DOHH2 (cell line): ENCODE measurements at regions not wholly inside any gene's neighbourhood (a gene's known extent, or its start where the extent isn't known, plus 50 kb on each side); places are given as distances from the start of the nearest gene placed in this dataset.

Source experiments
- H3F3A ChIP-seq: fragments of 200-600 bp; sonication (generic), shearing (Covaris generic); 2 replicates; pipeline ENCODE4 v1.6.0; 2016; ENCODE audit warnings: antibody characterized with exemption, mild to moderate bottlenecking; ENCODE audit not compliant: control insufficient read depth, insufficient read depth
- H3K27ac ChIP-seq: fragments of 200-600 bp; sonication (generic); 2 replicates; pipeline ENCODE4 v1.5.1; 2014; ENCODE audit warnings: low read depth, mild to moderate bottlenecking, low read length, moderate library complexity
- H3K27me3 ChIP-seq: fragments of 200-600 bp; sonication (generic); 2 replicates; pipeline ENCODE4 v1.6.1; 2014; ENCODE audit warnings: mild to moderate bottlenecking, low read length, mixed read lengths; ENCODE audit not compliant: control insufficient read depth
- H3K36me3 ChIP-seq: fragments of 200-600 bp; sonication (generic); 2 replicates; pipeline ENCODE4 v1.6.1; 2014; ENCODE audit warnings: mild to moderate bottlenecking, low read length, moderate library complexity, mixed read lengths; ENCODE audit not compliant: control insufficient read depth
- H3K4me1 ChIP-seq: fragments of 200-600 bp; sonication (generic); 2 replicates; pipeline ENCODE4 v1.6.1; 2014; ENCODE audit warnings: mild to moderate bottlenecking, low read length, mixed read lengths; ENCODE audit not compliant: control insufficient read depth
- H3K4me2 ChIP-seq: fragments of 200-600 bp; sonication (generic); 2 replicates; pipeline ENCODE4 v1.6.0; 2014; ENCODE audit warnings: mild to moderate bottlenecking, low read length, moderate library complexity
- H3K4me3 ChIP-seq: fragments of 200-600 bp; sonication (generic); 2 replicates; pipeline ENCODE4 v1.5.1; 2014; ENCODE audit warnings: mild to moderate bottlenecking, low read length, mixed read lengths
- H3K79me2 ChIP-seq: fragments of 200-600 bp; sonication (generic); 2 replicates; pipeline ENCODE4 v1.6.1; 2014; ENCODE audit warnings: mild to moderate bottlenecking, low read length, mixed read lengths; ENCODE audit not compliant: control insufficient read depth
- H3K9me2 ChIP-seq: fragments of 200-600 bp; sonication (generic); replicated peaks from 2 replicates; pipeline ENCODE4 v1.6.1; 2014; ENCODE audit warnings: mild to moderate bottlenecking, low read length, mixed read lengths; ENCODE audit not compliant: control insufficient read depth
- H3K9me3 ChIP-seq: fragments of 200-600 bp; sonication (generic); 2 replicates; pipeline ENCODE4 v1.6.1; 2014; ENCODE audit warnings: antibody characterized with exemption, low read length, mixed read lengths; ENCODE audit not compliant: control insufficient read depth, insufficient read depth
- H4K20me1 ChIP-seq: fragments of 200-600 bp; sonication (generic); 2 replicates; pipeline ENCODE4 v1.6.0; 2014; ENCODE audit warnings: low read depth, mild to moderate bottlenecking, antibody characterized with exemption, low read length, moderate library complexity; ENCODE audit not compliant: control insufficient read depth, insufficient read depth
- EZH2phosphoT487 ChIP-seq: fragments of 200-600 bp; sonication (generic); IDR thresholded peaks from 2 replicates; pipeline ENCODE4 v1.6.1; 2017; ENCODE audit warnings: borderline replicate concordance, mild to moderate bottlenecking, antibody characterized with exemption, low read length, moderate library complexity, mixed read lengths
- TF ChIP-seq, protein P1 (sequence below): fragments of 200-600 bp; sonication (generic); IDR thresholded peaks from one replicate; pipeline ENCODE4 v1.5.1; 2014; ENCODE audit warnings: antibody characterized with exemption, mild to moderate bottlenecking, low read depth, low read length; ENCODE audit not compliant: poor library complexity, severe bottlenecking

DNA sequence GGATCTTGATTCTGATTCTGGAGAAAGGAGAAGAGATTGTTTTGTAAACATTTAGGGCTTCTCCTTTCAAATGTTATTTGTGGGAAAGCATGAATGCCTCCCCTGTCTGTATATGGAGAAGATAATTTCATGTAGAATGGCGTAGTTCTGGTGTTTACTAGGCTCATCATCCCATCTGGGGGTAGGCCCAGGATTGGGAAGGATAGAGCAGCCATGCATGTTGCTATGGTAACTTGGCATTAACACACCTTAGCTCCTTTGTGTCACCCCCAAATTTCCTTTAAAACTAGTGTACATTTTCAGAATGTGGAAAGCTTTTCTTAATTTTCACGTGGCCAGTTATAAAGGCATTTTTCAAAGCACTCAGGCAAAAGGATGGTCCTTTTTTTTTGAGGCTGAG is 57.5 kb upstream of the EED start:
- H4K20me1 ChIP-seq = no peaks in the 10 kb centered on the region
- H3K27ac ChIP-seq = no peak overlapping the region
- H3K27me3 ChIP-seq = no peaks in the 10 kb centered on the region
- H3K79me2 ChIP-seq = no peaks in the 10 kb centered on the region
- no peaks in the 10 kb centered on the region for H3K9me3 ChIP-seq
- TF ChIP-seq, protein P1, sequence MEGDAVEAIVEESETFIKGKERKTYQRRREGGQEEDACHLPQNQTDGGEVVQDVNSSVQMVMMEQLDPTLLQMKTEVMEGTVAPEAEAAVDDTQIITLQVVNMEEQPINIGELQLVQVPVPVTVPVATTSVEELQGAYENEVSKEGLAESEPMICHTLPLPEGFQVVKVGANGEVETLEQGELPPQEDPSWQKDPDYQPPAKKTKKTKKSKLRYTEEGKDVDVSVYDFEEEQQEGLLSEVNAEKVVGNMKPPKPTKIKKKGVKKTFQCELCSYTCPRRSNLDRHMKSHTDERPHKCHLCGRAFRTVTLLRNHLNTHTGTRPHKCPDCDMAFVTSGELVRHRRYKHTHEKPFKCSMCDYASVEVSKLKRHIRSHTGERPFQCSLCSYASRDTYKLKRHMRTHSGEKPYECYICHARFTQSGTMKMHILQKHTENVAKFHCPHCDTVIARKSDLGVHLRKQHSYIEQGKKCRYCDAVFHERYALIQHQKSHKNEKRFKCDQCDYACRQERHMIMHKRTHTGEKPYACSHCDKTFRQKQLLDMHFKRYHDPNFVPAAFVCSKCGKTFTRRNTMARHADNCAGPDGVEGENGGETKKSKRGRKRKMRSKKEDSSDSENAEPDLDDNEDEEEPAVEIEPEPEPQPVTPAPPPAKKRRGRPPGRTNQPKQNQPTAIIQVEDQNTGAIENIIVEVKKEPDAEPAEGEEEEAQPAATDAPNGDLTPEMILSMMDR = no peak
- no peak for TF ChIP-seq EZH2phosphoT487
- H3K9me2 ChIP-seq = no peaks in the 10 kb centered on the region; the same call in 1 of the 2 replicates
- H3K36me3 ChIP-seq = no peaks in the 10 kb centered on the region
- no peak overlapping the region for H3K4me2 ChIP-seq
- H3K4me1 ChIP-seq = peaks cover 25% of the 10 kb centered on the region
- H3F3A ChIP-seq = peaks cover 4% of the 10 kb centered on the region; the same call in 1 of the 2 replicates
- no peak overlapping the region for H3K4me3 ChIP-seq

DNA sequence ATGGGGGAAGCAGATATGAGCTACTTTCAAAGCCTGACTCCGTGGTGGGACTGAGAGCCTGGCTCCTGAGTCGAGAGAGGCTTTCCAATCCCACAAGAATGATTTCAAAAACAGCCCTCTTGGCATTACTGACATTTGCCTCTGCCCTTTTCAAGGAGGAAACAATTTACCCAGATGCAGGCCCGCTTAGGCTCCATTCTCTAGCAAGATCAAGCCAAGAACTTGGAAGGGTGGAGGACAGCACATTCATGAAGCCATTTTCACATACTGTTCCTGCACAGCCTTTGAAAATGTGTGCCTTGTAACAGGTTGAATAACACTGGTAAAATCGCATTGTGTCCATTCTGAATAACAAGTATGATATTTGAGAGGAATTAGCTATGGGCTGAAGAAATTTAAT is 58.2 kb upstream of the EED start:
- Histone ChIP-seq H3K4me2 (no peak overlapping the region), H3K9me3 (no peaks in the 10 kb centered on the region), H3K9me2 (no peaks in the 10 kb centered on the region; the same call in 1 of the 2 replicates), H3K79me2 (no peaks in the 10 kb centered on the region), H3F3A (no peaks in the 10 kb centered on the region), H3K36me3 (no peaks in the 10 kb centered on the region), H3K4me1 (peaks cover 19% of the 10 kb centered on the region), H3K27me3 (no peaks in the 10 kb centered on the region), H3K27ac (no peak overlapping the region), H3K4me3 (no peak overlapping the region), H4K20me1 (no peaks in the 10 kb centered on the region)
- TF ChIP-seq, protein P1 = no peak
- no peak for TF ChIP-seq EZH2phosphoT487

DNA sequence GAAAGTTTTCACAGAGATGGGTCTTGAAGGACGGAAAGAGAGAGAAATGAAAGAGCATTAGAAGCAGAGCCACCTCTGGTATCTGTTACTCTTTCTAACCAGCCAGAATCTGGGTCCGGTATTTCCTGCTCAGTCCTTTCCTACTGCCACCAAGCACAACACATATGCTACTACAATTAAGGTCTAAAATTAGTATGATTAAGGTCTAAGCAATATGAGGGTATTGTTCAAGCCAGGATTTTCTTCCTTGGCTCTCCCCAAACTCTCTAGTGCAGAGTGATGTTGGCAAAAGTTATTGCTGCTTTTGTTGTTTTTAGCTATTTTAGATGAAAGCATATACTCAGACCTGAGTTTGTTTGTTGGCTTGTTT is 59.2 kb upstream of the EED start:
- H3K9me3 ChIP-seq = no peaks in the 10 kb centered on the region
- H3K79me2 ChIP-seq = no peaks in the 10 kb centered on the region
- no peak overlapping the region for H3K4me3 ChIP-seq
- no peaks in the 10 kb centered on the region for H4K20me1 ChIP-seq
- no peaks in the 10 kb centered on the region for H3K27me3 ChIP-seq
- H3F3A ChIP-seq = no peaks in the 10 kb centered on the region
- no peak overlapping the region for H3K4me2 ChIP-seq
- H3K4me1 ChIP-seq = peaks cover 19% of the 10 kb centered on the region
- H3K27ac ChIP-seq = no peak overlapping the region
- TF ChIP-seq, protein P1 = no peak
- TF ChIP-seq EZH2phosphoT487 = no peak
- no peaks in the 10 kb centered on the region; the same call in 1 of the 2 replicates for H3K9me2 ChIP-seq
- no peaks in the 10 kb centered on the region for H3K36me3 ChIP-seq
